ENCODE measurements at regions not wholly inside any gene's neighbourhood (a gene's known extent, or its start where the extent isn't known, plus 50 kb on each side); places are given as distances from the start of the nearest gene placed in this dataset.

- BruUV-seq (replicated peaks), result no TSS peak
- Histone ChIP-seq H2BK20ac (ENCODE audit: low read depth, low read length) (no peak overlapping the region), H3K9me3 (ENCODE audit: control insufficient read depth, insufficient read depth, low read length) (no peaks in the 10 kb centered on the region), H2BK5ac (ENCODE audit: low read depth, low read length, poor library complexity, severe bottlenecking) (no peak overlapping the region), H3K4me2 (ENCODE audit: low read depth, low read length) (no peak overlapping the region), H3K18ac (ENCODE audit: low read depth, low read length) (no peak overlapping the region), H2AK9ac (replicated peaks; ENCODE audit: low read depth, low read length, poor library complexity) (no peak overlapping the region), H3K4ac (ENCODE audit: low read depth, low read length) (no peak overlapping the region), H4K5ac (ENCODE audit: low read depth, low read length) (no peak overlapping the region), H4K20me1 (ENCODE audit: insufficient read depth, low read length) (no peaks in the 10 kb centered on the region), H3K4me1 (ENCODE audit: control insufficient read depth, insufficient read depth, low read length) (no peaks in the 10 kb centered on the region), H2AFZ (replicated peaks; ENCODE audit: low read length, poor library complexity) (no peak overlapping the region), H2BK15ac (ENCODE audit: low read depth, low read length) (no peak overlapping the region), H3K14ac (replicated peaks; ENCODE audit: low read depth, low read length) (no peak overlapping the region), H3K23ac (ENCODE audit: low read depth, low read length) (no peak overlapping the region), H2AK5ac (ENCODE audit: low read depth, low read length) (no peak overlapping the region), H3K27me3 (ENCODE audit: control insufficient read depth, insufficient read depth, low read length) (peaks cover 2% of the 10 kb centered on the region; the same call in 1 of the 2 replicates), H3K9me1 (ENCODE audit: insufficient read depth, low read length) (no peaks in the 10 kb centered on the region), H4K91ac (ENCODE audit: insufficient read depth, low read depth, low read length) (no peak overlapping the region), H3K56ac (ENCODE audit: extremely low read depth, insufficient read depth, low read length) (no peak overlapping the region), H3K4me3 (ENCODE audit: insufficient read depth, low read depth, low read length) (no peak overlapping the region), H3K27ac (ENCODE audit: insufficient read depth, low read length) (no peak overlapping the region), H3K9ac (ENCODE audit: low read depth, low read length) (no peak overlapping the region), H2BK120ac (ENCODE audit: low read depth, low read length) (no peak overlapping the region), H3K36me3 (ENCODE audit: control insufficient read depth, insufficient read depth, low read length) (no peaks in the 10 kb centered on the region), H3K79me1 (ENCODE audit: low read depth in 1 of 2, low read length in 2 of 2) (no peaks in the 10 kb centered on the region), H4K8ac (ENCODE audit: low read depth in 2 of 2, low read length in 2 of 2) (no peak overlapping the region)
- TF ChIP-seq USF2 (IDR thresholded peaks at IDR 0.05; ENCODE audit: low read depth, low read length), result no peak
- TF ChIP-seq CEBPB (IDR thresholded peaks at IDR 0.05; ENCODE audit: low read depth, low read length), result no peak
- TF ChIP-seq CTCF (conservative IDR thresholded peaks at IDR 0.05; ENCODE audit: low read depth, low read length), result no peak
- no peak for TF ChIP-seq MXI1 (IDR thresholded peaks at IDR 0.05; ENCODE audit: borderline replicate concordance, low read depth, low read length)
- no peak for TF ChIP-seq FOS (IDR thresholded peaks at IDR 0.05; ENCODE audit: low read depth, low read length)
- TF ChIP-seq MAFK (IDR thresholded peaks at IDR 0.05; ENCODE audit: low read depth, low read length), result no peak
- TF ChIP-seq RAD21 (IDR thresholded peaks at IDR 0.05; ENCODE audit: low read length), result no peak
- no peak for TF ChIP-seq BHLHE40 (IDR thresholded peaks at IDR 0.05; ENCODE audit: low read depth, low read length)
- no peak for TF ChIP-seq NFE2L2 (IDR thresholded peaks at IDR 0.05; ENCODE audit: low read depth, low read length)
- no peak for TF ChIP-seq RFX5 (IDR thresholded peaks at IDR 0.05; ENCODE audit: low read depth, low read length)
- TF ChIP-seq CHD1 (IDR thresholded peaks at IDR 0.05; ENCODE audit: low read depth, low read length), result no peak
- no peak for TF ChIP-seq POLR2A (IDR thresholded peaks at IDR 0.05; ENCODE audit: low read depth, low read length)
- no peak for TF ChIP-seq RCOR1 (IDR thresholded peaks at IDR 0.05; ENCODE audit: insufficient replicate concordance, low read length)
- no peak for TF ChIP-seq MAZ (IDR thresholded peaks at IDR 0.05; ENCODE audit: borderline replicate concordance, low read depth, low read length)
- no peak for TF ChIP-seq ELK1 (IDR thresholded peaks at IDR 0.05; ENCODE audit: borderline replicate concordance, low read depth, low read length)
- TF ChIP-seq SMC3 (IDR thresholded peaks at IDR 0.05; ENCODE audit: low read depth, low read length), result no peak
- ATAC-seq (ENCODE audit: low read depth), result no peak
- intact Hi-C loops (cut with micrococcal nuclease) (no loop called here), in situ Hi-C loops (cut with MboI; ENCODE audit: low sequenced_read_pairs) (no loop called here), dilution Hi-C loops (cut with HindIII; ENCODE audit: low sequenced_read_pairs, unreplicated experiment) (no loop called here)
- ChIA-PET CTCF (interaction anchor here (0.9 to 1.1 kb wide), 2 partner anchors 12 to 13 kb away, joined by 4 read pairs; no protein-coding TSS in a partner anchor), POLR2A (ENCODE audit: unreplicated experiment) (no interaction called here)
- no peak for DNase-seq
- WGBS, 2 experiments (ENCODE audit: extremely low coverage in 2 of 2, insufficient read length in 1 of 2), result 40% methylated on average over 1 of the region's 3 CpGs; no CpG with 5 or more reads in 1 of the 2 experiments
Observed at GRCh38 chr9:93380410-93381060, 71.0 kb upstream of the FAM120A start.
